ENCODE measurements at regions not wholly inside any gene's neighbourhood (a gene's known extent, or its start where the extent isn't known, plus 50 kb on each side); places are given as distances from the start of the nearest gene placed in this dataset.
A peak's percentile ranks its signal among the peaks of the same experiment; 100 is the strongest.

GRCh38 chr5:133839721-133840120 is 128.7 kb downstream of the C5orf15 start:
- no peak overlapping the region for H3K4me3 Mint-ChIP-seq
- no peaks in the 10 kb centered on the region for H3K36me3 Mint-ChIP-seq (ENCODE audit: low read depth)
- no peaks in the 10 kb centered on the region for H3K27me3 Mint-ChIP-seq
- no peak for DNase-seq
- no peaks in the 10 kb centered on the region for H3K4me1 Mint-ChIP-seq
- H3K9me3 Mint-ChIP-seq, result peaks cover 11% of the 10 kb centered on the region
- ATAC-seq, result no peak
- no peak overlapping the region for H3K27ac Mint-ChIP-seq

GRCh38 chr5:133839090-133839489 is 129.3 kb downstream of the C5orf15 start:
- no peak for ATAC-seq
- no peak overlapping the region for H3K4me3 Mint-ChIP-seq
- no peaks in the 10 kb centered on the region for H3K27me3 Mint-ChIP-seq
- no peak for DNase-seq
- H3K27ac Mint-ChIP-seq, result no peak overlapping the region
- H3K4me1 Mint-ChIP-seq, result no peaks in the 10 kb centered on the region
- H3K9me3 Mint-ChIP-seq, result peaks cover 11% of the 10 kb centered on the region
- no peaks in the 10 kb centered on the region for H3K36me3 Mint-ChIP-seq (ENCODE audit: low read depth)

GRCh38 chr5:133838286-133838685 is 130.1 kb downstream of the C5orf15 start:
- H3K36me3 Mint-ChIP-seq (ENCODE audit: low read depth), result no peaks in the 10 kb centered on the region
- H3K9me3 Mint-ChIP-seq, result peaks cover 11% of the 10 kb centered on the region
- DNase-seq (no peak), ATAC-seq (no peak)
- no peak overlapping the region for H3K27ac Mint-ChIP-seq
- H3K4me1 Mint-ChIP-seq, result no peaks in the 10 kb centered on the region
- no peaks in the 10 kb centered on the region for H3K27me3 Mint-ChIP-seq
- no peak overlapping the region for H3K4me3 Mint-ChIP-seq

GRCh38 chr5:133831491-133832224 is 136.8 kb downstream of the C5orf15 start:
- no peak for DNase-seq
- H3K4me3 Mint-ChIP-seq, result no peak overlapping the region
- H3K9me3 Mint-ChIP-seq, result peaks cover 10% of the 10 kb centered on the region
- ATAC-seq, result peak; percentile 36
- no peaks in the 10 kb centered on the region for H3K36me3 Mint-ChIP-seq (ENCODE audit: low read depth)
- no peaks in the 10 kb centered on the region for H3K27me3 Mint-ChIP-seq
- H3K4me1 Mint-ChIP-seq, result peaks cover 4% of the 10 kb centered on the region
- H3K27ac Mint-ChIP-seq, result no peak overlapping the region

GRCh38 chr5:133830911-133831310 is 137.5 kb downstream of the C5orf15 start:
- no peak for DNase-seq
- no peak overlapping the region for H3K4me3 Mint-ChIP-seq
- H3K9me3 Mint-ChIP-seq, result peaks cover 3% of the 10 kb centered on the region
- no peak overlapping the region for H3K27ac Mint-ChIP-seq
- no peaks in the 10 kb centered on the region for H3K27me3 Mint-ChIP-seq
- no peak for ATAC-seq
- no peaks in the 10 kb centered on the region for H3K36me3 Mint-ChIP-seq (ENCODE audit: low read depth)
- H3K4me1 Mint-ChIP-seq, result peaks cover 11% of the 10 kb centered on the region

GRCh38 chr5:133830281-133830680 is 138.1 kb downstream of the C5orf15 start:
- no peaks in the 10 kb centered on the region for H3K9me3 Mint-ChIP-seq
- H3K36me3 Mint-ChIP-seq (ENCODE audit: low read depth), result no peaks in the 10 kb centered on the region
- H3K27ac Mint-ChIP-seq, result no peak overlapping the region
- ATAC-seq (no peak), DNase-seq (no peak)
- H3K4me1 Mint-ChIP-seq, result peaks cover 18% of the 10 kb centered on the region
- no peaks in the 10 kb centered on the region for H3K27me3 Mint-ChIP-seq
- no peak overlapping the region for H3K4me3 Mint-ChIP-seq

GRCh38 chr5:133829786-133830185 is 138.6 kb downstream of the C5orf15 start:
- no peak overlapping the region for H3K27ac Mint-ChIP-seq
- no peak for DNase-seq
- peaks cover 23% of the 10 kb centered on the region for H3K4me1 Mint-ChIP-seq
- H3K36me3 Mint-ChIP-seq (ENCODE audit: low read depth), result no peaks in the 10 kb centered on the region
- H3K4me3 Mint-ChIP-seq, result no peak overlapping the region
- no peaks in the 10 kb centered on the region for H3K27me3 Mint-ChIP-seq
- no peaks in the 10 kb centered on the region for H3K9me3 Mint-ChIP-seq
- no peak for ATAC-seq

- Mint-ChIP-seq H3K9me3 (no peaks in the 10 kb centered on the region), H3K27ac (no peak overlapping the region), H3K4me1 (peaks cover 33% of the 10 kb centered on the region), H3K27me3 (no peaks in the 10 kb centered on the region), H3K36me3 (ENCODE audit: low read depth) (no peaks in the 10 kb centered on the region), H3K4me3 (no peak overlapping the region)
- ATAC-seq (no peak), DNase-seq (no peak)
Observed at GRCh38 chr5:133828722-133829121, 139.7 kb downstream of the C5orf15 start.

GRCh38 chr5:133827830-133828229 is 140.6 kb downstream of the C5orf15 start:
- no peaks in the 10 kb centered on the region for H3K36me3 Mint-ChIP-seq (ENCODE audit: low read depth)
- DNase-seq (no peak), ATAC-seq (no peak)
- no peaks in the 10 kb centered on the region for H3K9me3 Mint-ChIP-seq
- no peak overlapping the region for H3K27ac Mint-ChIP-seq
- H3K4me3 Mint-ChIP-seq, result no peak overlapping the region
- no peaks in the 10 kb centered on the region for H3K27me3 Mint-ChIP-seq
- peaks cover 39% of the 10 kb centered on the region for H3K4me1 Mint-ChIP-seq

- H3K27me3 Mint-ChIP-seq, result no peaks in the 10 kb centered on the region
- H3K4me1 Mint-ChIP-seq, result peaks cover 43% of the 10 kb centered on the region
- DNase-seq (no peak), ATAC-seq (no peak)
- H3K4me3 Mint-ChIP-seq, result no peak overlapping the region
- H3K9me3 Mint-ChIP-seq, result no peaks in the 10 kb centered on the region
- no peak overlapping the region for H3K27ac Mint-ChIP-seq
- H3K36me3 Mint-ChIP-seq (ENCODE audit: low read depth), result no peaks in the 10 kb centered on the region
Observed at GRCh38 chr5:133827011-133827410, 141.4 kb downstream of the C5orf15 start.

- Mint-ChIP-seq H3K4me3 (no peak overlapping the region), H3K27ac (no peak overlapping the region), H3K4me1 (peaks cover 44% of the 10 kb centered on the region), H3K9me3 (no peaks in the 10 kb centered on the region), H3K36me3 (ENCODE audit: low read depth) (no peaks in the 10 kb centered on the region), H3K27me3 (no peaks in the 10 kb centered on the region)
- peak; percentile 26 for DNase-seq
- peak; percentile 30 for ATAC-seq
Observed at GRCh38 chr5:133825631-133826289, 142.7 kb downstream of the C5orf15 start.

GRCh38 chr5:133824661-133825254 is 143.7 kb downstream of the C5orf15 start:
- DNase-seq (peak; percentile 39), ATAC-seq (peak; percentile 84)
- Mint-ChIP-seq H3K36me3 (ENCODE audit: low read depth) (no peaks in the 10 kb centered on the region), H3K27me3 (no peaks in the 10 kb centered on the region), H3K9me3 (no peaks in the 10 kb centered on the region), H3K4me3 (no peak overlapping the region), H3K4me1 (peaks cover 46% of the 10 kb centered on the region), H3K27ac (peak overlapping the region; percentile 62)

GRCh38 chr5:133821889-133822288 is 146.5 kb downstream of the C5orf15 start:
- no peaks in the 10 kb centered on the region for H3K36me3 Mint-ChIP-seq (ENCODE audit: low read depth)
- H3K27ac Mint-ChIP-seq, result no peak overlapping the region
- H3K9me3 Mint-ChIP-seq, result no peaks in the 10 kb centered on the region
- ATAC-seq, result no peak
- peaks cover 54% of the 10 kb centered on the region for H3K4me1 Mint-ChIP-seq
- no peak for DNase-seq
- no peak overlapping the region for H3K4me3 Mint-ChIP-seq
- peaks cover 6% of the 10 kb centered on the region for H3K27me3 Mint-ChIP-seq

- peaks cover 50% of the 10 kb centered on the region for H3K4me1 Mint-ChIP-seq
Observed at GRCh38 chr5:133821311-133821741, 147.1 kb downstream of the C5orf15 start.

GRCh38 chr5:133820507-133820906 is 147.9 kb downstream of the C5orf15 start:
- Mint-ChIP-seq H3K27me3 (peaks cover 6% of the 10 kb centered on the region), H3K9me3 (no peaks in the 10 kb centered on the region), H3K36me3 (ENCODE audit: low read depth) (no peaks in the 10 kb centered on the region), H3K4me3 (no peak overlapping the region), H3K4me1 (peaks cover 42% of the 10 kb centered on the region), H3K27ac (no peak overlapping the region)
- ATAC-seq (no peak), DNase-seq (no peak)

More at GRCh38 chr5:133821311-133821741, 147.1 kb downstream of the C5orf15 start:
- DNase-seq (no peak), ATAC-seq (no peak)
- peaks cover 6% of the 10 kb centered on the region for H3K27me3 Mint-ChIP-seq
- no peak overlapping the region for H3K27ac Mint-ChIP-seq
- no peaks in the 10 kb centered on the region for H3K9me3 Mint-ChIP-seq
- no peaks in the 10 kb centered on the region for H3K36me3 Mint-ChIP-seq (ENCODE audit: low read depth)
- no peak overlapping the region for H3K4me3 Mint-ChIP-seq

All from activated naive CD8-positive, alpha-beta T cell treated with anti-CD3 and anti-CD28 coated beads, Interleukin-2, amount 50 U/mL, for 24 hours (primary cell).